Psoas muscle (tissue), 7 donors: ENCODE measurements at regions not wholly inside any gene's neighbourhood (a gene's known extent, or its start where the extent isn't known, plus 50 kb on each side); places are given as distances from the start of the nearest gene placed in this dataset.

Experiments
- ATAC-seq, 4 donors: fragments of 200-7000 bp; cut with Tn5 transposase; one replicate each; pipeline ENCODE4 v1.9.1; 2020; ENCODE audit warnings: moderate library complexity in 3 of 4, mild to moderate bottlenecking in 2 of 4
- DNase-seq, 2 donors: peaks; one replicate each; pipeline ENCODE4 v3.0.0-alpha.2; 2020
- H3K27ac ChIP-seq: fragments of 200-600 bp; one replicate; pipeline ENCODE4 v1.8.0; 2022
- H3K27me3 ChIP-seq, 3 donors: fragments of 200-600 bp in 1 of 3; one replicate each; pipeline versions ENCODE4 v1.6.1 to v1.8.0; 2013 to 2022; ENCODE audit warnings: low read length in 2 of 3, mild to moderate bottlenecking in 2 of 3, moderate library complexity in 1 of 3; ENCODE audit not compliant: insufficient read depth in 3 of 3
- H3K36me3 ChIP-seq, 2 donors: fragments of 200-600 bp in 1 of 2; one replicate each; pipeline versions ENCODE4 v1.6.1 to v1.8.0; 2013 to 2022; ENCODE audit warnings: low read depth in 1 of 2, mild to moderate bottlenecking in 1 of 2, moderate library complexity in 1 of 2; ENCODE audit not compliant: insufficient read depth in 1 of 2
- H3K4me1 ChIP-seq: fragments of 200-600 bp; one replicate; pipeline ENCODE4 v1.8.0; 2022
- H3K4me3 ChIP-seq: fragments of 200-600 bp; one replicate; pipeline ENCODE4 v1.8.0; 2022; ENCODE audit warnings: mild to moderate bottlenecking
- H3K9me3 ChIP-seq: fragments of 200-600 bp; one replicate; pipeline ENCODE4 v1.8.0; 2022
- CTCF ChIP-seq: fragments of 200-600 bp; IDR thresholded peaks from one replicate; pipeline ENCODE4 v1.8.0; 2022; ENCODE audit warnings: antibody characterized with exemption
- WGBS, 3 donors: extraction: QIAGEN DNeasy Blood & Tissue Kit; methylation state at CpG; one replicate each; pipeline versions ENCODE4 v1.1.6 to v1.1.7; 2013; 5-methylcytosine and 5-hydroxymethylcytosine counted together
- intact Hi-C, 2 donors: fragments of 100-400 bp; cut with DNase I; formaldehyde crosslinking; loops; one replicate each; pipeline versions ENCODE4 v1.11.0 to v1.14.2; 2022
- donor health status: healthy with polysubstance abuse.
- donor health status: DM: no; HTN: no; CAD: no; lungs with moderate emphysema.
- donor health status: Bipolar disorder and iron deficiency.
- donor health status: healthy.
- donor health status: DM: yes; HTN: yes; CAD: no.
- donor health status: DM: no; HTN: no; CAD: no.
- donor health status: DM: yes; HTN: yes; CAD: no.

DNA sequence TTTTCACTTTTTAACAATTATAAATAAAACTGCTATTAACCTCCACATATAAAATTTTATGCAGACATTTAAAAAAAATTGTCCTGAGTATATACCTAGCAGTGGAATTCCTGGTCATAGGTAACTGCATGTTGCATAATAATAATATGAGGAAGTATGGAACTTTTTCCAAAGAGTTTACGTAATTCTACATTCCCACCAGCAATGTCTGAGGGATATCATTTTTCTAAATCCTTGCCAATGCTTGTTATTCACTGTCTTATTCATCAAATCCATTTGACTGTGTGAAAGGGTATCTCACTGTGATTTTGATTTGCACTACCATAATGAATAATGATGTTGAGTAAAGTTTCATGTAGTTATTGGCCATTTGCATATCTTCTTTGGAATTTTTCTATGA is 393.8 kb downstream of the LRFN5 start:
- H3K9me3 ChIP-seq: no peaks in the 10 kb centered on the region
- H3K36me3 ChIP-seq: no peaks in the 10 kb centered on the region
- 23 to 69% (median 60%) methylated on average over 1 of the region's 1 CpG for whole genome bisulfite sequencing, 3 donors
- H3K27me3 ChIP-seq: no peaks in the 10 kb centered on the region
- no peaks in the 10 kb centered on the region for H3K4me1 ChIP-seq
- DNase-seq: no peak
- no peak for TF ChIP-seq CTCF
- no peak overlapping the region for H3K4me3 ChIP-seq
- H3K27ac ChIP-seq: no peak overlapping the region
- no peak for ATAC-seq
- intact Hi-C loops: no loop called here

DNA sequence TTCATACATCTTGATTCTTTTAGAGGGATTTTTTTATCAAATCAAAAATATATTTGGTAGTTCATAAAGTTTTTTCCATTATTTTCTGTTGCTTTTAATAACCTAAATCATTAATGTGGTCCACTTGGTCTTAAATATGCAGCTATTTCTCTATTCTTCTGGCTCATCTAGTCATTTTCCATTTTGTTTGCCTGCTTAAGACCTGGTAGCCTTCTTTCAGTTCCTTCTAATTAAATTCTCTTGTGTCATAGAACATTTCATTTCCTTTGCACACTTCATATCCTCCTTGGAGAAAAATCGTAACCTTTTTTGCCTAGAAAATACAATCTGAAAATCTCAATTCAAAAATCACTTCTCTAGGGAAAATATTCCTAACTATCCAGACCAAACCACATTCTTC is 387.0 kb downstream of the LRFN5 start:
- Histone ChIP-seq H3K27me3 (no peaks in the 10 kb centered on the region), H3K9me3 (no peaks in the 10 kb centered on the region), H3K36me3 (no peaks in the 10 kb centered on the region), H3K4me3 (no peak overlapping the region), H3K27ac (no peak overlapping the region), H3K4me1 (no peaks in the 10 kb centered on the region)
- intact Hi-C loops: no loop called here
- TF ChIP-seq CTCF: no peak
- 77 to 84% (median 79%) methylated on average over 1 of the region's 1 CpG for WGBS, 3 donors
- no peak for ATAC-seq
- DNase-seq: no peak

GRCh38 chr14:41986700-41987099 is 380.0 kb downstream of the LRFN5 start:
- H3K9me3 ChIP-seq: no peaks in the 10 kb centered on the region
- no peaks in the 10 kb centered on the region for H3K36me3 ChIP-seq
- ATAC-seq (no peak), DNase-seq (no peak)
- H3K4me3 ChIP-seq: no peak overlapping the region
- no peak for TF ChIP-seq CTCF
- intact Hi-C loops: no loop called here
- no peaks in the 10 kb centered on the region for H3K4me1 ChIP-seq
- H3K27ac ChIP-seq: no peak overlapping the region
- no peaks in the 10 kb centered on the region for H3K27me3 ChIP-seq

DNA sequence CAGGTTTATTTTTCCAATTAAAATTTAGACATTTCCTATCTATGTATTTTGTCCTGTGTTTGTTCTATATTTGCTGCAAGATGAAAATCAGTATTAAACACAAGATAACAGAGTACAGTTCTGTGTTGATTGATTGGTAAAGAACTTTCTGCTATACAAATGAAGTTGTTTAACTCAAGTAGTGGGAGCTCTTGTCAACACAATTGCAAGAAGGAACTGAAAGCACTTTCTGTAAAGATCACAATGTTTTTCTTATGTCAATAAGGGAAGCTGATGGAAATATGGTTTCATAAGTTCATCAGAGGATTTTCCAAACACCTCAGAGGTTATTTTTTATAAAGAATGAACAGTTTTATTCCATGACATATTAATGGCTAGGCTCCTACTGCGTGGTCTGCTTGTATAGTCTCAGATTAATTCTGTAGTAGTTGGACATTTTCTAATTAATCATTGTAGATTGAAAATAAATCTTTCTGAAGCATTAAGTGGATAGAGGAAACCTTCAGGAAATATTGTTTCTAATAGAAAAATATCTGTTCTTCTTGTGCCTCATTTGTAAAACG is 379.5 kb downstream of the LRFN5 start:
- DNase-seq: no peak
- Histone ChIP-seq H3K9me3 (no peaks in the 10 kb centered on the region), H3K27me3 (no peaks in the 10 kb centered on the region), H3K4me1 (no peaks in the 10 kb centered on the region), H3K4me3 (no peak overlapping the region), H3K27ac (no peak overlapping the region), H3K36me3 (no peaks in the 10 kb centered on the region)
- intact Hi-C loops: no loop called here
- ATAC-seq: no peak
- no peak for TF ChIP-seq CTCF
- WGBS, 3 donors: 45 to 53% (median 48%) methylated on average over 2 of the region's 2 CpGs

DNA sequence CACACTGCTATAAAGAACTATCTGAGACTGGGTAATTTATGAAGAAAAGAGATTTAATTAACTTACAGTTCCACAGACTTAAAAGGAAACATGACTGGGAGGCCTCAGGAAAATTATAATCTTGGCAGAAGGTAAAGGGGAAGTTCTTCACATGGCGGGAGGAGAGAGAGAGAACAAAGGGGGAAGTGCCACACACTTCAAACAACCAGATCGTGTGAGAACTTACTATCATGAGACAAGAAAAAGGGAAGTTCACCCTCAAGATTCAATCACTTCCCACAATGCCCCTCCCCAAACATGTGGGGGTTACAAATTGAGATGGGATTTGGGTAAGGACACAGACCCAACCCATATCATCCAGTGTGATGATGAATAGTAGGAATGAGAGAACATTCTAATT is 366.5 kb downstream of the LRFN5 start:
- Histone ChIP-seq H3K27ac (no peak overlapping the region), H3K36me3 (no peaks in the 10 kb centered on the region), H3K27me3 (no peaks in the 10 kb centered on the region), H3K4me3 (no peak overlapping the region), H3K4me1 (no peaks in the 10 kb centered on the region), H3K9me3 (no peaks in the 10 kb centered on the region)
- WGBS, 3 donors: 71 to 86% (median 83%) methylated on average over 2 of the region's 2 CpGs
- no peak for DNase-seq
- intact Hi-C loops: no loop called here
- ATAC-seq: no peak
- no peak for TF ChIP-seq CTCF
